GM12872 (cell line): ENCODE measurements at regions not wholly inside any gene's neighbourhood (a gene's known extent, or its start where the extent isn't known, plus 50 kb on each side); places are given as distances from the start of the nearest gene placed in this dataset.

ENCODE experiments used
- CTCF ChIP-seq: IDR thresholded peaks from 3 replicates; pipeline ENCODE4 v1.5.1; 2011; ENCODE audit warnings: low read depth, mild to moderate bottlenecking, low read length, moderate library complexity; ENCODE audit not compliant: insufficient read depth

- no peak for TF ChIP-seq CTCF
These were observed 304.3 kb upstream of the PITRM1 start for GRCh38 chr10:3476640-3477448.

GRCh38 chr10:3476186-3476585 is 303.6 kb upstream of the PITRM1 start:
- TF ChIP-seq CTCF, result no peak

- TF ChIP-seq CTCF, result no peak
These were observed 302.8 kb upstream of the PITRM1 start for GRCh38 chr10:3475367-3475766.

- TF ChIP-seq CTCF, result no peak
These were observed 301.7 kb upstream of the PITRM1 start for GRCh38 chr10:3474266-3474665.

- TF ChIP-seq CTCF, result no peak
These were observed 300.7 kb upstream of the PITRM1 start for GRCh38 chr10:3473271-3473670.

GRCh38 chr10:3472287-3473051 is 299.9 kb upstream of the PITRM1 start:
- TF ChIP-seq CTCF, result no peak

- TF ChIP-seq CTCF, result no peak
These were observed 299.3 kb upstream of the PITRM1 start for GRCh38 chr10:3471927-3472286.
